ENCODE measurements at regions not wholly inside any gene's neighbourhood (a gene's known extent, or its start where the extent isn't known, plus 50 kb on each side); places are given as distances from the start of the nearest gene placed in this dataset.

GRCh38 chr4:53919535-53919934, 144.9 kb downstream of the CHIC2 start:
- no peak overlapping the region for H3K4me3 ChIP-seq (ENCODE audit: low read depth, low read length)
- ChIA-PET CTCF (interaction anchor here (0.8 to 2.9 kb wide), 2 partner anchors 10 to 11 kb away, joined by 3 to 19 read pairs; no protein-coding TSS in a partner anchor), POLR2A (interaction anchor here (1.1 kb wide), 1 partner anchor 9 kb away, joined by 5 read pairs; no protein-coding TSS in a partner anchor)
- DNase-seq (ENCODE audit: low read depth, low spot score), result no peak
- no peak for TF ChIP-seq CTCF (IDR thresholded peaks at IDR 0.05; ENCODE audit: low read depth, low read length)
- H3K27me3 ChIP-seq (ENCODE audit: control insufficient read depth, insufficient read depth, low read length), result no peaks in the 10 kb centered on the region
- no peaks in the 10 kb centered on the region for H3K9me3 ChIP-seq (ENCODE audit: control insufficient read depth, insufficient read depth, low read length)
- H3K27ac ChIP-seq (ENCODE audit: low read depth, low read length), result no peak overlapping the region

- Histone ChIP-seq H3K27ac (ENCODE audit: low read depth, low read length) (no peak overlapping the region), H3K27me3 (ENCODE audit: control insufficient read depth, insufficient read depth, low read length) (no peaks in the 10 kb centered on the region), H3K4me3 (ENCODE audit: low read depth, low read length) (no peak overlapping the region), H3K9me3 (ENCODE audit: control insufficient read depth, insufficient read depth, low read length) (no peaks in the 10 kb centered on the region)
- TF ChIP-seq CTCF (IDR thresholded peaks at IDR 0.05; ENCODE audit: low read depth, low read length), result no peak
- POLR2A ChIA-PET, result no interaction called here
- DNase-seq (ENCODE audit: low read depth, low spot score), result no peak
- CTCF ChIA-PET, result interaction anchor here (1.1 kb wide), 1 partner anchor 9 kb away, joined by 4 read pairs; no protein-coding TSS in a partner anchor
These were observed 146.7 kb downstream of the CHIC2 start for GRCh38 chr4:53917729-53918128.

- no peak for TF ChIP-seq CTCF (IDR thresholded peaks at IDR 0.05; ENCODE audit: low read depth, low read length)
- ChIA-PET CTCF (interaction anchor here (0.6 to 1.0 kb wide), 3 partner anchors 14 to 318 kb away, joined by 3 to 4 read pairs (median 3); no protein-coding TSS in a partner anchor), POLR2A (no interaction called here)
- peak overlapping the region; percentile 39 for H3K27ac ChIP-seq (ENCODE audit: low read depth, low read length)
- H3K4me3 ChIP-seq (ENCODE audit: low read depth, low read length), result no peak overlapping the region
- no peaks in the 10 kb centered on the region for H3K27me3 ChIP-seq (ENCODE audit: control insufficient read depth, insufficient read depth, low read length)
- no peak for DNase-seq (ENCODE audit: low read depth, low spot score)
- H3K9me3 ChIP-seq (ENCODE audit: control insufficient read depth, insufficient read depth, low read length), result no peaks in the 10 kb centered on the region
These were observed 147.9 kb downstream of the CHIC2 start for GRCh38 chr4:53916431-53916889.

- ChIA-PET POLR2A (interaction anchor here (0.5 to 0.7 kb wide), 6 partner anchors 22 to 228 kb away, joined by 3 to 6 read pairs (median 3); no protein-coding TSS in a partner anchor), CTCF (interaction anchor here (1.1 to 2.0 kb wide), 8 partner anchors 9 to 320 kb away, joined by 3 to 7 read pairs (median 5); no protein-coding TSS in a partner anchor)
- no peak for TF ChIP-seq CTCF (IDR thresholded peaks at IDR 0.05; ENCODE audit: low read depth, low read length)
These were observed 149.9 kb downstream of the CHIC2 start for GRCh38 chr4:53914313-53915016.

GRCh38 chr4:53913771-53914170, 150.6 kb downstream of the CHIC2 start:
- ChIA-PET POLR2A (interaction anchor here (0.5 to 0.6 kb wide), 3 partner anchors 91 to 198 kb away, joined by 3 to 6 read pairs (median 3); no protein-coding TSS in a partner anchor), CTCF (interaction anchor here (1.1 to 2.0 kb wide), 6 partner anchors 8 to 321 kb away, joined by 3 to 7 read pairs (median 4); no protein-coding TSS in a partner anchor)
- Histone ChIP-seq H3K9me3 (ENCODE audit: control insufficient read depth, insufficient read depth, low read length) (no peaks in the 10 kb centered on the region), H3K27me3 (ENCODE audit: control insufficient read depth, insufficient read depth, low read length) (no peaks in the 10 kb centered on the region), H3K27ac (ENCODE audit: low read depth, low read length) (no peak overlapping the region), H3K4me3 (ENCODE audit: low read depth, low read length) (no peak overlapping the region)
- DNase-seq (ENCODE audit: low read depth, low spot score), result no peak
- no peak for TF ChIP-seq CTCF (IDR thresholded peaks at IDR 0.05; ENCODE audit: low read depth, low read length)

More at GRCh38 chr4:53914313-53915016, 149.9 kb downstream of the CHIC2 start:
- H3K9me3 ChIP-seq (ENCODE audit: control insufficient read depth, insufficient read depth, low read length), result no peaks in the 10 kb centered on the region
- DNase-seq (ENCODE audit: low read depth, low spot score), result no peak
- no peaks in the 10 kb centered on the region for H3K27me3 ChIP-seq (ENCODE audit: control insufficient read depth, insufficient read depth, low read length)
- H3K27ac ChIP-seq (ENCODE audit: low read depth, low read length), result peak overlapping the region; percentile 42
- H3K4me3 ChIP-seq (ENCODE audit: low read depth, low read length), result no peak overlapping the region
